ENCODE measurements at regions not wholly inside any gene's neighbourhood (a gene's known extent, or its start where the extent isn't known, plus 50 kb on each side); places are given as distances from the start of the nearest gene placed in this dataset.
"Not testable (repeated sequence)": the region's sequence is repeated elsewhere in the genome, so short reads cannot be mapped to it uniquely, and the experiment has no call there.

DNA sequence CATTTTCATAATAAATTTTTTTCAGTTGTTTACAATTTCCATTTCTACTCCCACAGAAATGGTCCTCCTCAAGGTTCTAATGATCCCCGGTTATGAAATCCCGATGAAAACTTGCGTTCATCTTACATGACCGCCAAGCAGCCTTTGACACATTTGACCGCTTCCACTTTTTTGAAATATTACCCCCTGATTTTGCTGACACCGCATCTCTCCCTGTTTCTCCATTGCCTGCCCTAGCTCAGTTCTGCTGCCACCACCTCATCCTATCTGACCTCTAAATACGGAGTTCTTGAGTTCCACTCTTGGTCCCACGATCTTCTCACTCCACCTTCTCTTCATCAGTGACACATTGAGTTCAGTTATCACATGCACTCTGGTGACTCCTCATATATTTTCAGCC lies 74.1 kb downstream of the SLC35B3 start:
- no peak for DNase-seq

DNA sequence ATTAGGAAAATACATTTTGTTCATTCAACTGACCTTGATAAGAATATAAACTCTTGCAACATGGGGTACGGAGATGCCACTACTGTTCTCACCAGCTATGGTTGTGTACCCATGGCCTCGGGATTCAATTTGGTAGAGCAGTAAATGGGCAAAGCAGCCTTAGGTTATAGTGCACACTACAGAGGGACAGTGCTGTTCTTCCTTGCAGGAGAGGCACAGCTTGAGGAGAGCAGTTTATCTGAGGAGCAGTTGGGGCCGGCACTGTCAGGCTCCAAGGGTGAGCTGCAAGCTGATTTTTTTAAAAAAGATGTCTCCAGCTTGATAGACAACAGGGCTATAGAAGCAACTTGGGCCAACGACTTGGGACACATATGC lies 82.4 kb downstream of the SLC35B3 start:
- no peak for DNase-seq

DNA sequence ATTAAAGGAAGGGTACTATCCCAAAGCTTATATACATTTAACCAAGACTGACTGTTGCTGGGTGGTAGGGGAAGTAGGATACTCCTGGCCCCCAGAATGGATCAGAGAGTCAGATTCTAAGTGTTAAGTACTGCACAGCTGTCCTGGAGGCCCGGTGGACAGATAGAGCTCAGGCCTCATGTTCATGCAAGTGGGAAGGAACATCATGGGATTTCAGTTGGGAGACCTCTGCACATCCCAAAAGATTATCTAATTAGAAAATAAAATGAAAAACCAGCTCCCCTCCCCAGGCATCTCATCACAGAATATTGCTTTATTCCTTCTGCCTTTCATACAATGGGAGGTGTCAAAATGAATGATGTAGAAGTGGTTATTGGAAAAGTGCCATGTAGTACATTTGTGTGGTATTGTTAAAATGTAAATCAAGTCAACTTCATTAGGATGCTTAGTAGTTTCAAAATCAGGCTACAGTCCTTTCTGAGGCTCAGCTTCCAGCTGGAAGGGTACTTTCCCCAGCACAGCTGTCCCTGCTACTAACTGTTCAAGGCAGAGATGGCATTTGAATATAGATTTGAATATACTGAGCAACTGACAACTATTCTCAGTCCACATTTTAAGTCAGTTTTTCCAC lies 82.9 kb downstream of the SLC35B3 start:
- DNase-seq: no peak

DNA sequence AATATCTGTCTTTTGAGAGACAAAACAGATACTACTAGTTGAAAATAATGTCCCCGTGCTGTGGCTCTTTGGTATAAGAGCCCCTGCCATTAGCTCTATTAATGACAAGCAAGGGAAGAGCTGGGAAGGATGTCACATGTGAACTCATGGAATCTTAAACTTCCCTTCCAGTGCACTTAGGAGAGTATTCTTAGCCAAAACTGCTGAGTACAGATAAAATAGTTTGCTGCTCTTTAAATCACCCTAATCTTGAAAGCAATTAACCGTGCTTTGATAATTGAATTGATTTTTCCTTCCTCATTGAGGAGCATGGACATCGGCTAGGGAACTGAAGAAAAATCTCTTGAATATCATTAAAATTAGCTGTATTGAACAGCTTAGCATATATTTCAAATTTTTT lies 91.7 kb downstream of the SLC35B3 start:
- no peak for DNase-seq

DNA sequence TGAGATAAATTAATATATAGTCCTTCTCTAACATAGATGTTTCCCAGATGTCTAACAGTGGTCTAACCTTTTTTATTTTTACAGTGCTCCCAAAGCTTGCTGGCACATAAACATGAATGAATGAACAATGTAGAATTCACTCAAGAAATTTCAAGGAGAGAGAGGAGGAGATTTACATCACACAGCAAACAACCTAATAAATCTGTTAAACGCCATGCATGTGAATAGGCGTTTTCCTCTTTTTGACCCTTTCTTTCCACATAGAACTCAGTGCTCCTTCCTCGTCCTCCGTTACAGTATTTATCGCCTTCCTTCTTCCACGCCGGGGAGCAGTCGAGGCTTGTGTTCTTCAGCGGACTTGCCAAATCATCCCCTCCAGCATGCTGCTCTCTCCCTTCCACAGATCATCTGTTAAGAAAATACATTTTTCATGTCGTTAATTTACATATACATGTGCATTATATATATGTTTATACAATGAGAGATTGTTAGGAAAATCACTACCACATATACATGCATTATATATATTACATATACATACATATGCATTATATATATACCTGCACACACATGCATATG lies 93.0 kb downstream of the SLC35B3 start:
- DNase-seq: no peak

DNA sequence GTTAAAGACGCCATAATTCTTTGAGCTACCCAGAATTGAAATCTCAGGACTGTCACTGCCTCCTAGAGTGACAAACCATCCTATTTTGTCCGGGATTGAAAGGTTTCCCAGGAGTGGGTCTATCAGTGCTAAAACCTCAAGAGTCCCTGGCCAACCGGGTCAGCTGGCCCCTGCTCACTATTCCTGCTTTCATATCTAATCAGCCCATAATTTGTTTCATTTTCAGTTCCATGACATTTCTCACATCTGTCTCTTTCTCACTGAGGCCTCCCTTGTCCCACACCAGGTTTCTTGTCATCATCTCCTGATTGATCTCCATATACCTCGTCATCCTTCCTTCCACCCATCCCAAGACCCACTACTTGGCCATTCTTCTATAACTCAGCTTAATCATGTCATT lies 98.2 kb downstream of the SLC35B3 start:
- DNase-seq: no peak

DNA sequence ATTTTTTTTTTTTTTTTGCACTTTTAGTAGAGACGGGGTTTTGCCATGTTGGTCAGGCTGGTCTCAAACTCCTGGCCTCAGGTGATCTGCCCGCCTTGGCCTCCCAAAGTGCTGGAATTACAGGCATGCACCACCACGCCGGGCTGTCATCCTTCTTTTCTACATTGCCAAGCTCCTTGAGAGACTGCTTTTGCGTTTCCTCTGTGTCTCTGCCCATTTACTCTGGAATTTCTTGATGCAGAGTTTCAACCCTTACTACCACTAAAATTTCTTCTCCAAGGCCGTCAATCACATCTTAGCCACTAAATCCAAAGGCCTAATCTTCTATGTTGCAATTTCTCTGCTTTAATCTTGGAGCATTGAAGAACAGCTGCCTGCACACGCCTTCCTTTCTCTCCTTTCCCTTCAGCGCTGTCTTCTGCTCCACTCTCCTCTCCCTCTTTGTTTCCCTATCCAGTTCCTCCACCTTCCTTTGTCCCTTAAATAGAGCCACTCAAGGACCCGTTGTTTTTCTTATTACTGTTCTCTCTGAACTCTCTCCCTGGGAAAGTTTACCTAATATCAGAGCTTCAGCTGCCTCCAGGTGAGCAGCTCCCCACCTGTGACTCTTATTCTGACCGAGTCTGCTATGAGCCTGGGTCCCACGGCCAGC lies 98.8 kb downstream of the SLC35B3 start:
- no peak for DNase-seq

DNA sequence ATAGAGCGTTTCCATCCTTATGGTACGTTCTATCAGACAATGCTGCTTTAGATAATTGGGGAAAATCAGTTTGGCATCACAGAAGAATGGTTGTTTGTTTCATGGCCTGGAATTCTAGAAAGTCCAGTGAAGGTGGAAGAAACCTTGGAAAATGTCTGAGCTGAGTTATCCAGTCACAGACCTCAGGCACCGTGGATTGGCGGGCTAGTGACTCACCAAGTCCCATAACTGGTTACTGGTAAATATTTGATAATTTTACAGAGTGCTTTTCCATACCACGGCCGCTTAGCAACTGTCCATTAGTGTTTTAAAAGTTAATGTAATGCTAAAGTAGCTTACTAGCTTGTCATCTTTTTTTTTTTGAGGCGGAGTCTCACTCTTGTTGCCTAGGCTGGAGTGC lies 99.4 kb downstream of the SLC35B3 start:
- no peak for DNase-seq

DNA sequence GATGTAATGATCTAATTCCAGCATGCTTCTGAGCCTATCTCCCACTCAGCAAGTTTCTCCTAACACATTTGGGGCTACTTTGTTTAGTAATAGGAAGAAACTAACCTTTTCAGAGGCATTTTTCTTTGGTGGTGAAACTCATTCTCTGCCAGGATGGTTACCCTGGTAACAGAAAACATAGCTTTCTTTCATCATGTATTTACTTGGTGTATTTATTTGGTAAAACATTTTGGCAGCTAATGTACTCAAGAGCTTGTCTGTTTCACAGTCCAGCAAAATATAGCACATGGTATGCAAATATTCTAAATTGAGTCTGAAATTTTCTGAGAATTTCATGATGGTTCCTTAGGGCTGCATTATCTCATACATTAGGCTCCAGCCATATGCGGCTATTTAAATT lies 100.0 kb downstream of the SLC35B3 start:
- no peak for DNase-seq

DNA sequence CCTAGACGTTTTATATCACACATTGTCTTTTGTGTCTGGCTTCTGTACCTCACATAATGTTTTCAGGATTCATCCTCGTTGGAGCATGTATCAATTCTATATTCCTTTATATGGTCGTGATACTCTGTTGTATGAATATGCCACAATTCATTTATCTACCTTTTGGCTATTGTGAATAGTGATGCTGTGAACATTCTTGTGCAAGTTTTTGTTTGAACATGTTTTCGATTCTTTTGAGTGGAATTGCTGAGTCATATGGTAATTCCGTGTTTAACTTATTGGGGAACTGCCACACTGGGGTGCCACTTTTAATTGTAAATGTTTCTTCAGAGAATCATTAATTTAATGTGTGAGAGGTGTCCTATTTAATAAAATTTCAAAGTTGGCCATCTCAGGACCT lies 101.2 kb downstream of the SLC35B3 start:
- no peak for DNase-seq

DNA sequence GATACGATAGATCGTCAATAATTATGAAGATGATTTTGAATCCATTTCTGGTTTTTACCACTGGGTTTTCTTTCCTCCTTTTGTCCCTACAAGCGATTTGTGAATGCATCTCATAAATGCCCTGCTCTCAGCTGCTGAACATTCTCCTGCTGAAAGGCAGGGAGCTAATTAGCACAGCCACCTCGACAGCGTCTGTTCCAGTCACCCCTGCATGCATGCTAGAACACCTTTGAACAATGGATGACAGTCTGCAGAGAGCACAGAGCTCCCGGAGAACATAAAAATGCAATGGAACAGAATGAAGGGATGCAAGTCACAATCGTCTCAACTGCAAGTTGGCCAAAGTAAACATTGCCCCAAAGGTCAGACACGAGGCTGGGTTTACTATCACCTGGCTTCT lies 105.8 kb downstream of the SLC35B3 start:
- DNase-seq: no peak

DNA sequence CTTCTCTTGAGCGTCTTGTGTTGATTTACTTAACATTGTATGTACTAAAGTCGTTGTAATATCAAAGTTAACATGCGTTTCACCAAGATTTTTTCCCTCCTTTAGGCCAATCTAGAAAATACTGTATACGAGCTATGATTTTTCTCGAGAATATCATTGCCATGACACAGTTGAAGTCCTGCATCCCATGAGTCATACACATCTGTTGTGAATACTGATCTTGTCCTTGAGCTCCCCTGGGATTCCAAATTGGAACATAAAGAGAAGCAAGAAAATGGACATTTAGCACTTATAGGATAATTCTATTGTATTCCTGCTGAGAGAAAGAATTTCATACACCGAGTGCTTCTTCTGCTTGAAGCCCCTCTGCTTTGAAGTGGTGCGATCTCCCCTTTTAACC lies 109.6 kb downstream of the SLC35B3 start:
- no peak for DNase-seq

DNA sequence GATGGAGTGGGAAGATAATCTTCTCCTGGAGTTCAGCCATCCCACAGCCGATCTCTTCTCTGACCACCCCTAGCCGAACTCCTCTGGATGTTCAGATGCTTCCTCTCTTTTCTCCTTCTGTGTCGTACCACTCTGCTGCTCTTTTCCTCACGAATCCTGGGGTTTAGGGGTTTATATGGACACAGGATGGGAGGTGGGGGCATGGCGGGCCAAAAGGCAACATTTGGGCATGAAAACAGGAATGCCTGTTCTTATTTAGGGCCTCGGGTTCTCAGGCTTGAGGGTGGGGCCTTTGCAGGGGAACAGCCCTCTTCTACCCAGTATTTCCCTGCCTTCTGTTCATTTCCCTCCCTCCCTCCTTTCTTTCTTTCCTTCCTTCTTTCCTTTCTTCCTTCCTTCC lies 112.7 kb downstream of the SLC35B3 start:
- DNase-seq: no peak

DNA sequence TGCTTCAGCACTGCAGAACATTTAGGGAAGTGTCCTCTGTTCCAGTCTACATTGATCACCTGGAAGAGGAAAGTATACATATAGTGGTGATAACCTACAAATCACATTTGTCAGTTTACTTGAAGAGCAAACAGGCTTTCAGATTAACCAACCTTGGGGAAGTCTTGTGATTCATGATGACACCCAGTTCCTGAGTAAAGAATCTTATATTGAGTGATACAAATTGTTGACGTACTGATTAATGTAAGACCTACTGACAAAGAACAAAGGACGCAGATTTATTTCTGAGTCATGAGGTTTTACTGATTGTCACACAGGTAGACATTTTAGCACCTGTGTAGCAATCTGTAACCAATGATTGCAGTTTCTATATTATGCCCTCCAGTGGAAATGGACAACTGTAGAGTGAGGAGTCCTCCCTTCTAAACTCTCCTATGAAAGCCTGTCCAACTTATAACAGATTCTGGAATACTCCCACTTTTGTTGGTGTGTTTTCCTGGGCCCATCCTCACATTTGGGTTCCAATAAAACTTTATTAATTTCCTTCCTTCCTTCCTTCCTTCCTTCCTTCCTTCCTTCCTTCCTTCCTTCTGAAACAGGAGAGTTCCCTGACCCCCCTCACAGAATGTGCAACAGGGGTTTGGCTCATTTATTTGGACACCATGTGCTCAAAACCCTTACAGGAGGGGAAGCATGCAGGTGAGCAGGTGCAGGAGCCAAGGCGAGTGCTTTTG lies 113.5 kb downstream of the SLC35B3 start:
- no peak for DNase-seq

DNA sequence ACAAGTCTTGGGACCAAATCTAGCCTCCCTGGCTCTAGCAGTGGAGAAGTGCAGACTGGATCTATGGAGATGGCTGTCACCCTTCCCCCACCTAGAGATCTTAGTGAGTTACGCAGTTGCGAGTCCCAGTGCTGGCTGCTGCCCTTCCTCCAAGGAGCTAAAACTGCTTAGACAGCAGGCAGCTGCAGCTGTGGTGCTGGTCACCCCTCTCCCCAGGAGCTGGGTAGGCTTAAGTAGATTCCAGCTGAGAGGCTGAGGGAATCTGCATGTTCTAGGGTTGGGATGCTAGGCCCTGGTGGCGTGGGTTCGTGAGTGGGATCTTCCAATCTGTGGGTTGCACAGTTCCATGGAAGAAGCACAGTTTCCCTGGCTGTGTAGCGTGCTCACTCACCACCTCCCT lies 120.2 kb downstream of the SLC35B3 start:
- DNase-seq: no peak

DNA sequence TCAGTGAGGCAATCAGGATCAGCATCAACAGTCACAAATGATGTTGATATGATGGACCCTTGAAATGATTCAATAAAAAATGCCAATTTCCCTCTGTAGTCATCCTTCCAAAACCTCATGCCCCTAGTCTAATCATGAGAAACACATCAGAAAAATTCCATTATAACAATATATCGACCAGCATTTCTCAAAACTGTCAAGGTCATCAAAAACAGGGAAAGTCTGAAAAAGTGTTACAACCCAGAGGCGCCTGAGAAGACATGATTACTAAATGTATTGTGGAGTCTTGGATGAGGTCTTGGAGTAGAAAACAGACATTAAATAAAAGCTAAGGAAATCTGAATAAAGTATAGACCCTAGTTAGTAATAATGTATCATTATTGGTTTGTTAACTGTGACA lies 133.8 kb downstream of the SLC35B3 start:
- DNase-seq: no peak

DNA sequence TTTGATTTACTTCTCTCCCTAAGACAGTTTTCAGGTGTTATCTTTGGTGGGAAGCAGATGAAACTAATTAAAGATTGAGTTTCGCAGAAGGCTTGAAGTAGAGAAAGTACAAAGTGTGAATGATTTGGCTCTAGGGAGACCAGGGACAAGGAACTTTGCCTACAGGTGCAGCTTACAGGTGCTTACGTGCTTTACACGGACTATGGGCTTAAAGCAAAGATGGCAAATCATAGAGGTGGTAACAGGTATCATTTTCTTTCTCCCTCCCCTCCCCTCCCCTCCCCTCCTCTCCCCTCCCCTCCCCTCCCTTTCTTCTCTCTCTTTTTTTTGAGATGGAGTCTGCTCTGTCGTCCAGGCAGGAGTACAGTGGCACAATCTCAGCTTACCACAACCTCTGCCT lies 136.3 kb downstream of the SLC35B3 start:
- DNase-seq: no peak

DNA sequence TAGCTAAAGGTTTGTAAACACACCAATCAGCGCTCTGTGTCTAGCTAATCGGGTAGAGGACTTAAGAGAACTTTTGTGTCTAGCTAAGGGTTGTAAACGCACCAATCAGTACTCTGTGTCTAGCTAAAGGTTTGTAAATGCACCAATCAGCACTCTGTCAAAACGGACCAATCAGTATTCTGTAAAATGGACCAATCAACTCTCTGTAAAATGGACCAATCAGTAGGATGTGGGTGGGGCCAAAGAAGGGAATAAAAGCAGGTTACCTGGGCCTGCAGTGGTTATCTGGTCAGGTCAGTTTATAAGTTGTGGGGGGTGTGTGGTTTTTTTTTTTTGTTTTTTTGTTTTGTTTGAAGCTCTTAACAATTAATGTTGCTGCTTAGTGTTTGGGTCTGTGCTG lies 152.4 kb downstream of the SLC35B3 start:
- DNase-seq: not testable (repeated sequence)

DNA sequence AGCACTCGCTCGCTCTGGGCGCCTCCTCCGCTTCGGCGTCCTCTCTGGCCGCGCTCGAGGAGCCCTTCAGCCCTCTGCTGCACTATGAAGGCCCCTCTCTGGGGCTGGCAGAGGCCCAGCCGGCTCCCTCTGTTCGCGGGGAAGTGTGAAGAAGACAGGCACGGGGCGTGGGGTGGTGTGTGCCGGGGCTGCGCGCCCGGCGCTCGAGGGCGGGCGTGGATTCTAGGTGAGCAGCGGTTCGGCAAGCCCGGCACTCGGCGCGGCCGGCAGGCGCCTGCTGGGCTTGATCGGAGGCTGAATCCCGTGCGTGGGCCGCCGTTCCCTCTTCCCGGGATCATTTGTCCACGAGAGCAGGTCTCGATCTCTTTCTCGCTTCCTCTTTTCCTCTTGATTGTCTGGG lies 153.0 kb downstream of the SLC35B3 start:
- no peak for DNase-seq

DNA sequence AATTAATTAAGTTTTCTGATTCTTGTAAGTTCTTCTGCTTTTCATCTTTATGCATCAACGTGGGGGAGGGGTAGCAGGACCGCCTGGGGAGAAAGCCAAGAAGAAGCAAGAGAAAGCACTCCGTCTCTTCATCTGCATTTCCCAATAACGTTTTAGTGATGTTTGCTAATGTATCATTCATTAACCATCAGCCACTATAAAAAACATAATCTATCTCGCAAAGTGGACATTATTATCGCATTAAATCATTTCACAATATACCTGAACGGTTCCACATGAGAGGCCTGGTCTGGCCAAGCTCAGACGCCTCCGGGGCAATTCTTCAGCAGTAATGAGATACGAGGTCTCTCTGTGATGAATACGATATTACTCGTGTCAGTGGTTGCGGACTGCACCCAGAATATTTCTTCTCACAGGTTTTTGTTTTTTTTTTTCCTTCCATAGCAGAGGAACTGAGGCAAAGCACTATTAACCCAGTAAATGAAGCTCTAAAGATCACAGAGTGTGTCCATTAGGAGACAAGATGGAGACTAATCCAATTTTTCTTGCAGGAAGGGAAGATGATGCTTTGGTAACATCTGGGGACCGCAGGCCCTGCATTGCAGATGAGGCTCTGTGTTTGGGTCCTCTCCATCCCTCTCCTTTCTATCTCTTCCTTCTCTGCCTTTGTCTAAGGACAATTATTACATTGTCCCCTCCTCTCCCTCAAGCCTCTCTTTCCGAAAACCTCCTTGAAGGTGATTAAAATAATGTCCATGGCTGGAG lies 156.1 kb downstream of the SLC35B3 start:
- DNase-seq: no peak

DNA sequence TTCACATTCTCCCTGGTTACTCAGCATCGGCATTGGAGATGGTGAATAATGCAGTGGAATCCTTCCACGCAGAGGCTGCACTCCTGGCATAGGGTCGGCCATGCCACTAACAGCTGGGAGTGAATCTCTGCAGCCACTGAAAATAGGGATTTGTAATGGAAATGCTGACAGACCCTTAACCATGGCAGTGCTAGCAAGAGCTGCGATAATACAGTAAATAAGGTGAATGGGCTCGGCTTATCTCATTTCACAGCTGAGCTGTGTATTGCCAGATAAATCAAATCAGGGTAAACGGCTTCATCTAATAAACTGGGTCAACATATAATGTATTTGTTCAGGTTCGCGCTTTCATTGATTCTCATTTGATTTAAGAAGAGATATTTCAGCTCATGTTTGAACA lies 156.8 kb downstream of the SLC35B3 start:
- no peak for DNase-seq

DNA sequence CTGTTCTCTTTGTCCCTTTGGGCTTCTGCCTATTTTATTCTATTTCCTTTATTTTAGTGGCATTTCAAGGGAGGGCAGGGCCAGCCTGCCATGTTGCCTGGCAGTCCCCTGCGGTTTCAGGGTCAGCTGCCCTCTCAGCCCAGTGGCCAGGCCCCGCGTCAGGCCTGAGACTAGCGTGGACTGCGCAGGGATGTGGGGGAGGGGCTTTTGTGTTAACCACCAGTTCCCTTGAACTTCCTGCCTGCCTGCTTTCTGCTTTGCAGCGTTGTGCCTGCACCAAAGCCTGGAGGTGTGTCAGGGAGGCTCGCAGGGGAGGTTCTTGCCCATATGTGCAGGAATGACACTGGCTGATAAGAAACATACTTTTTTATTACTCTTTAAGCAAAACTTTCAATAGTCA lies 157.6 kb downstream of the SLC35B3 start:
- no peak for DNase-seq

DNA sequence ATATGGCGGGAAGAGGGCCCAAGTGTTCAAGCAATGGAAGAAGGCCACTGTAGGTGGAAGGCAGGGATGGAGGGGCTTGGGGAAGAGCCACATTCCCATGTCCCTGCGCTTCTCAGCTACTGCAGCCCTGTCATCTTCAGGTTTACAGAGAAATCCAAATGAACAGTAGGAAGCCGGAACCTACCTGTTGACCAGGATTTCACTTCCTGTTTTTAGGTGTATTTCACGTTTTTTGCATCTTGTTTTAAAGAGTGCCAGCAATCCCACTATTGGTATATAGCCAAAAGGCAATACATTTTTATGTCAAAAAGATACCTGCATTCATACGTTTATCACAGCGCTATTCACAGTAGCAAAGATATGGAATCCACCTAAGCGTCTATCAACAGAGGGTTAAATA lies 159.2 kb downstream of the SLC35B3 start:
- no peak for DNase-seq

DNA sequence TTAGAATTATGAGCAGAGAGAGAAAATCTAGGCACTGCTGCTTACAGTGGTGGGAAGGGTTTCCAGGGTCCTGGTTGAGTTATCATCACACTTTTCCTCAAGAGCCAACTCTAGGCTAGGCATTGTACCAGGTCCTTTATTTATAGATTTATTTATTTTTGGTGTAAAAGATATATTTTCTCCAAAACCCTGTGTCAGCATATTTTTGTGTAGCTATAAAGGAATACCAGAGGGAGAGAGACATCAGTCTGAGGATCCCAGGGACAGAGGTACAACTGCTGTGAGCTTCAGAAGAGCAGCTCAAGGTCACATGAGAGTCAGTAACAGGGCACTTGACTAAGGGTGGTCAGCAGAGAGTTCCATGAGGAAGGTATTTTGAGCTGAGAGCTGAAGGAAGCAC lies 159.7 kb downstream of the SLC35B3 start:
- DNase-seq: no peak

Data from NCI-H510A treated with DMSO at 0.1 percent for 48 hours (cell line).